ENCODE measurements at regions not wholly inside any gene's neighbourhood (a gene's known extent, or its start where the extent isn't known, plus 50 kb on each side); places are given as distances from the start of the nearest gene placed in this dataset.

GRCh38 chr12:124470806-124471205 lies 96.6 kb downstream of the NCOR2 start:
- TF ChIP-seq POLR2A (IDR thresholded peaks at IDR 0.05) (no peak), POLR2AphosphoS5 (IDR thresholded peaks at IDR 0.05) (no peak), CTCF (IDR thresholded peaks at IDR 0.05) (no peak)
